ENCODE measurements at regions not wholly inside any gene's neighbourhood (a gene's known extent, or its start where the extent isn't known, plus 50 kb on each side); places are given as distances from the start of the nearest gene placed in this dataset.
"Not testable (repeated sequence)": the region's sequence is repeated elsewhere in the genome, so short reads cannot be mapped to it uniquely, and the experiment has no call there.

DNA sequence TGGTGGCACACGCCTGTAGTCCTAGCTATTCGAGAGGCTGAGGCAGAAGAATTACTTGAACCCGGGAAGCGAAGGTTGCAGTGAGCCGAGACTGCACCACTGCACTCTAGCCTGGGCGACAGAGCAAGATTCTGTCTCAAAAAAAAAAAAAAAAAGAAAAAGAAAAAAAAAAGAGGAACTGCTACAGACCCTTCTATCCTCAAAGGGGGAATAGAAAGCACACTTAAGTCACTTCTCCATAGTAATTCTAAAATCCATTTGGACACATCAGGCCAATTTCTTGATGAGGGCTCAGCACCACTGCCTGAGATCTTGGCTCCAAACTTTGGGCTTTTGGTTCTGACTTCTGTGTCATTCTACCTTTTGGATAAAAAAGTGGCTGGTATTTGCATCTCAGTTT lies 694.6 kb downstream of the MTRR start:
- FAIRE-seq; H3K4me3 ChIP-seq; DNase-seq (ENCODE audit: low read depth in 1 of 2, low spot score in 1 of 2); H3K9me3 ChIP-seq; CTCF ChIA-PET; H3K4me2 ChIP-seq; ATAC-seq; H3K27ac ChIP-seq; POLR2A ChIA-PET; H3K4me1 ChIP-seq: not testable (repeated sequence)
- WGBS (ENCODE audit: missing lambda C conversion rate), result 7% methylated on average over 5 of the region's 6 CpGs

DNA sequence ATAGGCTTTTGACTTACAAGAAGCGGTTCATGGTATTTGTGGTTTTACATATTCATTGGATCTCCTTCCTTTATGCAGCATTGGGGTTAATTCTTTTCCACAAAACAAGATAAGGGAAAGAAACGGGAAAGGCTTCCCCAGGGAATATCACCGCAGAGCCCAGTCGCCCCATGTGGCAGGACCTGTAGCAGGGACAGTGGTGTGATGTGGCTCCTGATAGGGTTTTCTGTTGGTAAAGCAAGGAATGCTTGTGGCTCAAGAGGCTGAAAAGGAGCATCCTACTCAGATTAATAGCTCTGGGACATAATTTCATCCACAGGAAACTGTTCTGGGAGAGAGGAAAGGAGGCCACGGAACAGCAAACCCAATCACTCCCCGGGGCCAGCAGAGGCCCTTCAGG lies 699.9 kb downstream of the MTRR start:
- H3K4me1 ChIP-seq, result no peaks in the 10 kb centered on the region
- POLR2A ChIA-PET, result no interaction called here
- ATAC-seq (no peak), DNase-seq (ENCODE audit: low read depth in 1 of 2, low spot score in 1 of 2) (no peak), FAIRE-seq (no peak)
- no peak overlapping the region for H3K4me3 ChIP-seq
- TF ChIP-seq EHMT2 (IDR thresholded peaks at IDR 0.05; ENCODE audit: low read depth) (no peak), RAD21 (conservative IDR thresholded peaks at IDR 0.05 in 1 of 2, IDR thresholded peaks at IDR 0.05 in 1 of 2) (no peak), CBX2 (IDR thresholded peaks at IDR 0.05; ENCODE audit: borderline replicate concordance, low read depth) (no peak), MAFK (IDR thresholded peaks at IDR 0.05; ENCODE audit: partially characterized antibody) (no peak)
- TF ChIP-seq, protein P1, sequence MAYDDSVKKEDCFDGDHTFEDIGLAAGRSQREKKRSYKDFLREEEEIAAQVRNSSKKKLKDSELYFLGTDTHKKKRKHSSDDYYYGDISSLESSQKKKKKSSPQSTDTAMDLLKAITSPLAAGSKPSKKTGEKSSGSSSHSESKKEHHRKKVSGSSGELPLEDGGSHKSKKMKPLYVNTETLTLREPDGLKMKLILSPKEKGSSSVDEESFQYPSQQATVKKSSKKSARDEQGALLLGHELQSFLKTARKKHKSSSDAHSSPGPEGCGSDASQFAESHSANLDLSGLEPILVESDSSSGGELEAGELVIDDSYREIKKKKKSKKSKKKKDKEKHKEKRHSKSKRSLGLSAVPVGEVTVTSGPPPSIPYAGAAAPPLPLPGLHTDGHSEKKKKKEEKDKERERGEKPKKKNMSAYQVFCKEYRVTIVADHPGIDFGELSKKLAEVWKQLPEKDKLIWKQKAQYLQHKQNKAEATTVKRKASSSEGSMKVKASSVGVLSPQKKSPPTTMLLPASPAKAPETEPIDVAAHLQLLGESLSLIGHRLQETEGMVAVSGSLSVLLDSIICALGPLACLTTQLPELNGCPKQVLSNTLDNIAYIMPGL (CRISPR knock-in tag; IDR thresholded peaks at IDR 0.05; ENCODE audit: borderline replicate concordance), result no peak
- H3K9me3 ChIP-seq, result no peaks in the 10 kb centered on the region
- 13% methylated on average over 6 of the region's 6 CpGs for WGBS (ENCODE audit: missing lambda C conversion rate)
- no peak overlapping the region for H3K27ac ChIP-seq
- no peak overlapping the region for H3K4me2 ChIP-seq
- CTCF ChIA-PET, result no interaction called here

- no peaks in the 10 kb centered on the region for H3K4me1 ChIP-seq
- FAIRE-seq (no peak), ATAC-seq (no peak), DNase-seq (ENCODE audit: low read depth in 1 of 2, low spot score in 1 of 2) (no peak)
- ChIA-PET POLR2A (no interaction called here), CTCF (no interaction called here)
- WGBS (ENCODE audit: missing lambda C conversion rate), result 1% methylated on average over 3 of the region's 3 CpGs
- H3K4me3 ChIP-seq, result no peak overlapping the region
- H3K4me2 ChIP-seq, result no peak overlapping the region
- H3K27ac ChIP-seq, result no peak overlapping the region
- peak; percentile 76 for TF ChIP-seq MAFK (IDR thresholded peaks at IDR 0.05; ENCODE audit: partially characterized antibody)
- no peak for TF ChIP-seq GATA3 (IDR thresholded peaks at IDR 0.05; ENCODE audit: borderline replicate concordance)
- no peaks in the 10 kb centered on the region for H3K9me3 ChIP-seq
Measured at GRCh38 chr5:8570528-8570927, 701.6 kb downstream of the MTRR start.

- ChIA-PET POLR2A (no interaction called here), CTCF (no interaction called here)
- Histone ChIP-seq H3K4me2 (no peak overlapping the region), H3K4me1 (no peaks in the 10 kb centered on the region), H3K9me3 (no peaks in the 10 kb centered on the region), H3K4me3 (no peak overlapping the region), H3K27ac (no peak overlapping the region)
- DNase-seq (ENCODE audit: low read depth in 1 of 2, low spot score in 1 of 2) (no peak), FAIRE-seq (no peak), ATAC-seq (no peak)
- WGBS (ENCODE audit: missing lambda C conversion rate), result 13% methylated on average over 10 of the region's 10 CpGs
- no peak for TF ChIP-seq NPAS2 (CRISPR knock-in tag; IDR thresholded peaks at IDR 0.05; ENCODE audit: borderline replicate concordance)
- no peak for TF ChIP-seq RFX5 (IDR thresholded peaks at IDR 0.05)
- no peak for TF ChIP-seq CTCF (IDR thresholded peaks at IDR 0.05)
- no peak for TF ChIP-seq RAD21 (conservative IDR thresholded peaks at IDR 0.05 in 1 of 2, IDR thresholded peaks at IDR 0.05 in 1 of 2)
- TF ChIP-seq, protein P2, sequence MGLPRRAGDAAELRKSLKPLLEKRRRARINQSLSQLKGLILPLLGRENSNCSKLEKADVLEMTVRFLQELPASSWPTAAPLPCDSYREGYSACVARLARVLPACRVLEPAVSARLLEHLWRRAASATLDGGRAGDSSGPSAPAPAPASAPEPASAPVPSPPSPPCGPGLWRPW (IDR thresholded peaks at IDR 0.05), result no peak
- TF ChIP-seq, protein P1 (CRISPR knock-in tag; IDR thresholded peaks at IDR 0.05; ENCODE audit: borderline replicate concordance), result no peak
- no peak for TF ChIP-seq CBX8 (IDR thresholded peaks at IDR 0.05)
- TF ChIP-seq, protein P3, sequence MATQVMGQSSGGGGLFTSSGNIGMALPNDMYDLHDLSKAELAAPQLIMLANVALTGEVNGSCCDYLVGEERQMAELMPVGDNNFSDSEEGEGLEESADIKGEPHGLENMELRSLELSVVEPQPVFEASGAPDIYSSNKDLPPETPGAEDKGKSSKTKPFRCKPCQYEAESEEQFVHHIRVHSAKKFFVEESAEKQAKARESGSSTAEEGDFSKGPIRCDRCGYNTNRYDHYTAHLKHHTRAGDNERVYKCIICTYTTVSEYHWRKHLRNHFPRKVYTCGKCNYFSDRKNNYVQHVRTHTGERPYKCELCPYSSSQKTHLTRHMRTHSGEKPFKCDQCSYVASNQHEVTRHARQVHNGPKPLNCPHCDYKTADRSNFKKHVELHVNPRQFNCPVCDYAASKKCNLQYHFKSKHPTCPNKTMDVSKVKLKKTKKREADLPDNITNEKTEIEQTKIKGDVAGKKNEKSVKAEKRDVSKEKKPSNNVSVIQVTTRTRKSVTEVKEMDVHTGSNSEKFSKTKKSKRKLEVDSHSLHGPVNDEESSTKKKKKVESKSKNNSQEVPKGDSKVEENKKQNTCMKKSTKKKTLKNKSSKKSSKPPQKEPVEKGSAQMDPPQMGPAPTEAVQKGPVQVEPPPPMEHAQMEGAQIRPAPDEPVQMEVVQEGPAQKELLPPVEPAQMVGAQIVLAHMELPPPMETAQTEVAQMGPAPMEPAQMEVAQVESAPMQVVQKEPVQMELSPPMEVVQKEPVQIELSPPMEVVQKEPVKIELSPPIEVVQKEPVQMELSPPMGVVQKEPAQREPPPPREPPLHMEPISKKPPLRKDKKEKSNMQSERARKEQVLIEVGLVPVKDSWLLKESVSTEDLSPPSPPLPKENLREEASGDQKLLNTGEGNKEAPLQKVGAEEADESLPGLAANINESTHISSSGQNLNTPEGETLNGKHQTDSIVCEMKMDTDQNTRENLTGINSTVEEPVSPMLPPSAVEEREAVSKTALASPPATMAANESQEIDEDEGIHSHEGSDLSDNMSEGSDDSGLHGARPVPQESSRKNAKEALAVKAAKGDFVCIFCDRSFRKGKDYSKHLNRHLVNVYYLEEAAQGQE (IDR thresholded peaks at IDR 0.05), result no peak
- TF ChIP-seq HDAC2 (IDR thresholded peaks at IDR 0.05), result no peak
- no peak for TF ChIP-seq PHF8 (IDR thresholded peaks at IDR 0.05; ENCODE audit: borderline replicate concordance, low read depth)
- no peak for TF ChIP-seq KDM1A (IDR thresholded peaks at IDR 0.05; ENCODE audit: low read depth)
- TF ChIP-seq, protein P4, sequence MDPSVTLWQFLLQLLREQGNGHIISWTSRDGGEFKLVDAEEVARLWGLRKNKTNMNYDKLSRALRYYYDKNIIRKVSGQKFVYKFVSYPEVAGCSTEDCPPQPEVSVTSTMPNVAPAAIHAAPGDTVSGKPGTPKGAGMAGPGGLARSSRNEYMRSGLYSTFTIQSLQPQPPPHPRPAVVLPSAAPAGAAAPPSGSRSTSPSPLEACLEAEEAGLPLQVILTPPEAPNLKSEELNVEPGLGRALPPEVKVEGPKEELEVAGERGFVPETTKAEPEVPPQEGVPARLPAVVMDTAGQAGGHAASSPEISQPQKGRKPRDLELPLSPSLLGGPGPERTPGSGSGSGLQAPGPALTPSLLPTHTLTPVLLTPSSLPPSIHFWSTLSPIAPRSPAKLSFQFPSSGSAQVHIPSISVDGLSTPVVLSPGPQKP (IDR thresholded peaks at IDR 0.05; ENCODE audit: low read depth, low read length), result no peak
- no peak for TF ChIP-seq RARB (CRISPR knock-in tag; IDR thresholded peaks at IDR 0.05)
- no peak for TF ChIP-seq MAFK (IDR thresholded peaks at IDR 0.05; ENCODE audit: partially characterized antibody)
- no peak for TF ChIP-seq JUN (IDR thresholded peaks at IDR 0.05)
- TF ChIP-seq FOXS1 (CRISPR knock-in tag; IDR thresholded peaks at IDR 0.05), result no peak
Measured at GRCh38 chr5:8576178-8576577, 707.2 kb downstream of the MTRR start.
